KMS-11 (cell line): ENCODE measurements at regions not wholly inside any gene's neighbourhood (a gene's known extent, or its start where the extent isn't known, plus 50 kb on each side); places are given as distances from the start of the nearest gene placed in this dataset.

Experiments
- H2AFZ ChIP-seq: fragments of 200-600 bp; sonication (generic); 2 replicates; pipeline ENCODE4 v1.6.1; 2016; ENCODE audit warnings: antibody characterized with exemption, mixed run types, low read depth
- H3K27ac ChIP-seq: fragments of 200-600 bp; sonication (generic); 2 replicates; pipeline ENCODE4 v1.6.1; 2016; ENCODE audit warnings: mild to moderate bottlenecking, mixed run types
- H3K27me3 ChIP-seq: fragments of 200-600 bp; sonication (generic); 2 replicates; pipeline ENCODE4 v1.6.1; 2017; ENCODE audit warnings: mild to moderate bottlenecking, low read depth, mixed run types, moderate library complexity; ENCODE audit not compliant: insufficient read depth
- H3K36me3 ChIP-seq: fragments of 200-600 bp; sonication (generic); 2 replicates; pipeline ENCODE4 v1.6.1; 2017; ENCODE audit warnings: mild to moderate bottlenecking, mixed run types; ENCODE audit not compliant: insufficient read depth
- H3K4me1 ChIP-seq: fragments of 200-600 bp; sonication (generic); 2 replicates; pipeline ENCODE4 v1.6.1; 2016; ENCODE audit warnings: mild to moderate bottlenecking, low read depth, mixed run types; ENCODE audit not compliant: poor library complexity, severe bottlenecking
- H3K4me2 ChIP-seq: fragments of 200-600 bp; sonication (generic); 2 replicates; pipeline ENCODE4 v1.7.0; 2016; ENCODE audit warnings: mild to moderate bottlenecking, mixed run types
- H3K4me3 ChIP-seq: fragments of 200-600 bp; sonication (generic); IDR thresholded peaks from 2 replicates; pipeline ENCODE4 v1.6.1; 2017; ENCODE audit warnings: low read depth, low read length, mixed read lengths; ENCODE audit not compliant: insufficient read depth
- H3K79me2 ChIP-seq: fragments of 200-600 bp; sonication (generic); 2 replicates; pipeline ENCODE4 v1.6.1; 2016; ENCODE audit warnings: low read depth, mixed run types; ENCODE audit not compliant: insufficient read depth
- H3K9ac ChIP-seq: fragments of 200-600 bp; sonication (generic); 2 replicates; pipeline ENCODE4 v1.6.1; 2016; ENCODE audit warnings: mild to moderate bottlenecking, mixed run types
- H4K20me1 ChIP-seq: fragments of 200-600 bp; sonication (generic); 2 replicates; pipeline ENCODE4 v1.6.1; 2016; ENCODE audit warnings: mild to moderate bottlenecking, mixed run types; ENCODE audit not compliant: insufficient read depth
- CTCF ChIP-seq: fragments of 200-600 bp; sonication (generic); conservative IDR thresholded peaks from 2 replicates; pipeline ENCODE4 v1.6.1; 2017; ENCODE audit warnings: low read depth, mild to moderate bottlenecking, antibody characterized with exemption, low read length, moderate library complexity, mixed read lengths

- Histone ChIP-seq H3K4me2 (no peak overlapping the region), H3K79me2 (no peaks in the 10 kb centered on the region), H3K4me1 (no peaks in the 10 kb centered on the region), H3K36me3 (no peaks in the 10 kb centered on the region), H3K9ac (no peak overlapping the region), H3K4me3 (no peak overlapping the region), H4K20me1 (no peaks in the 10 kb centered on the region), H3K27ac (no peak overlapping the region), H3K27me3 (peaks cover 26% of the 10 kb centered on the region; the same call in 1 of the 2 replicates), H2AFZ (no peak overlapping the region)
- no peak for TF ChIP-seq CTCF
Measured at GRCh38 chr21:41623945-41624344, 116.0 kb upstream of the TMPRSS2 start.

GRCh38 chr21:41622831-41623548 is 115.0 kb upstream of the TMPRSS2 start:
- H3K79me2 ChIP-seq, result no peaks in the 10 kb centered on the region
- no peak overlapping the region for H3K9ac ChIP-seq
- no peak overlapping the region for H3K4me3 ChIP-seq
- TF ChIP-seq CTCF, result no peak
- H3K36me3 ChIP-seq, result no peaks in the 10 kb centered on the region
- H3K4me2 ChIP-seq, result no peak overlapping the region
- no peak overlapping the region for H2AFZ ChIP-seq
- H3K27ac ChIP-seq, result no peak overlapping the region
- no peaks in the 10 kb centered on the region for H4K20me1 ChIP-seq
- peaks cover 26% of the 10 kb centered on the region; the same call in 1 of the 2 replicates for H3K27me3 ChIP-seq
- no peaks in the 10 kb centered on the region for H3K4me1 ChIP-seq

- peaks cover 27% of the 10 kb centered on the region; the same call in 1 of the 2 replicates for H3K27me3 ChIP-seq
- no peak overlapping the region for H3K4me3 ChIP-seq
- H3K36me3 ChIP-seq, result no peaks in the 10 kb centered on the region
- H3K27ac ChIP-seq, result no peak overlapping the region
- no peaks in the 10 kb centered on the region for H4K20me1 ChIP-seq
- no peak for TF ChIP-seq CTCF
- H3K4me2 ChIP-seq, result no peak overlapping the region
- no peaks in the 10 kb centered on the region for H3K79me2 ChIP-seq
- H2AFZ ChIP-seq, result no peak overlapping the region
- H3K4me1 ChIP-seq, result no peaks in the 10 kb centered on the region
- H3K9ac ChIP-seq, result no peak overlapping the region
Measured at GRCh38 chr21:41622201-41622600, 114.2 kb upstream of the TMPRSS2 start.

DNA sequence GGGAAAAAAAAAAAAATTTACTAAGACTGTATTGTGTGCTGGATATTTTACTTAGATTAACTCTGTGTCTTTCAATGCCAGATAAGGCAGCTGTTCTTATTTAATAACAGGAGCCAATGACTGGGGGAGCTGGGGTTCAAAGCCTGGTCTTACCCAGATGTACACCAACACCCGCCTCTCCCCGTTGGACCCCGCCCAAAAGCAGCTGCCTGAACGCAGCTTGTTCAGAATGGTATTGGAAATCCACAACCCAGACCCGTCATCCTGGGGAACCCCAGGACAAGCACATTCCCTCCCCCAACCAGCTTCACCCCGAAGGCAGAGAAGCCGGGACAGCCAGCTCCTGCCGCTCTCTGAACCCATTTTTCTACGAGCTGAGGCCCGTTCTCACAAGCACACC is 113.6 kb upstream of the TMPRSS2 start:
- Histone ChIP-seq H3K36me3 (no peaks in the 10 kb centered on the region), H3K79me2 (no peaks in the 10 kb centered on the region), H4K20me1 (no peaks in the 10 kb centered on the region), H3K4me3 (no peak overlapping the region), H3K9ac (no peak overlapping the region), H3K27me3 (peaks cover 30% of the 10 kb centered on the region; the same call in 1 of the 2 replicates), H2AFZ (no peak overlapping the region), H3K4me2 (no peak overlapping the region), H3K4me1 (no peaks in the 10 kb centered on the region), H3K27ac (no peak overlapping the region)
- no peak for TF ChIP-seq CTCF
